Skin epidermis (tissue), 12 donors: ENCODE measurements at regions not wholly inside any gene's neighbourhood (a gene's known extent, or its start where the extent isn't known, plus 50 kb on each side); places are given as distances from the start of the nearest gene placed in this dataset.
A peak's percentile ranks its signal among the peaks of the same experiment; 100 is the strongest.

ENCODE experiments used
- H3K27ac ChIP-seq, 21 experiments: fragments of 200-600 bp; sonication (generic) in 11 of 21; one replicate each; pipeline ENCODE4 v1.5.0; 2020; ENCODE audit warnings: mild to moderate bottlenecking in 3 of 21, inconsistent platforms in 2 of 21, moderate library complexity in 2 of 21
- H3K4me3 ChIP-seq, 7 experiments: fragments of 200-600 bp; sonication (generic) in 2 of 7; one replicate each; pipeline ENCODE4 v1.5.0; 2020; ENCODE audit warnings: inconsistent platforms in 2 of 7, mild to moderate bottlenecking in 2 of 7, moderate library complexity in 1 of 7

DNA sequence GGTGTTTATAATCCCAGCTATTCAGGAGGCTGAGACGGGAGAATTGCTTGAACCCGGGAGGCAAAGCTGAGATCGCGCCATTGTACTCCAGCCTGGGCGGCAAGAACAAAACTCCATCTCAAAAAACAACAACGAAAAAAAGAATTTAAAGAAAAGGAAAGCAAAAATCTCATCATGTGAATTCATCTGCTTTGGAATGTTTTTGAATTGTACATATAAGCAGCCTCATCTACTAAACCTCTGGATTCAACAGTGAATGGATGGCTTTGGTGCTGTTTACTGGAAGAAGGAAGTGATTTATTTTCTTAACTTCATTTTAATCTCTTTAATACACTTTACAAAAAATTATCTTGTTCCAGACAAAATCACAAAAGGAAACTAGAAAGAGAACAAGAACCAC is 51.8 kb upstream of the PNRC1 start:
- Histone ChIP-seq H3K4me3 (no peak overlapping the region), H3K27ac (no peak overlapping the region)

DNA sequence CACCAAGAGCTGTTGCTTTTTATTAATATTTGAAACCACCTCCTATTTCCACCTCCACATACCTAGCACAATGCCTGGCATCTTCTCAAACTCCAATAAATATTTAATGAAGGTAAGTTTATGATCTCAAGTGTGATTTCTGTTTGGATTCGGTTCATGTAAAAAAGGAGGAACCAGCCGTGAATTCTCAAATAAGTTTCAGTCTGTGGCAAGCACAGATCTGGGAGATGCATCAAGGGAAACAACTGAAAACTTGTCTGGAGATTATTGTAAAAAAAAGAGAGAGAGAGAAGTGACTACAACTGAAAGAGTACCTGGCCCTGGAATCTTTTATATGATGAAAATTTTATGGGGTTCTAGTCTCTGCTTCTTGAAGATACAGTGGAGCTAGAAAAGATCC is 52.8 kb upstream of the PNRC1 start:
- Histone ChIP-seq H3K4me3 (no peak overlapping the region), H3K27ac (peak overlapping the region in 2 of 21 experiments; percentile 0 to 4)

DNA sequence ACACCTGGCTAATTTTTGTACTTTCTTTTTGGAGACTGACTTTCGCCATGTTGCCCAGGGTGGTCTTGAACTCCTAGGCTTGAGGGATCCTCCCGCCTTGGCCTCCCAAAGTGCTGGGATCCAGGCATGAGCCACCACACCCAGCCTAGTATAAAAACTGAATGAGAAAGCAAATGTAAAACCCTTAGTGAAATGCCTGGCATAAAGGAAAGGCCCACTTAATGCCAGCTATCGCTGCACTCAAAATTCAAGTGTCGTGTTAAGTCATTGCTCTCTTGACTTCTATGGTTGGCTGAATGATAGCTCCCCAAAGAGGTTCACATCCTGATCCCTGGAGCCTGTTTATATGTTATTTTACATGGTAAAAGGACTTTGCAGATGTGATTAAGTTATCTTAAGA is 54.4 kb upstream of the PNRC1 start:
- no peak overlapping the region for H3K4me3 ChIP-seq
- H3K27ac ChIP-seq: peak overlapping the region in 6 of 21 experiments; percentile 5 to 53 (median 30)

DNA sequence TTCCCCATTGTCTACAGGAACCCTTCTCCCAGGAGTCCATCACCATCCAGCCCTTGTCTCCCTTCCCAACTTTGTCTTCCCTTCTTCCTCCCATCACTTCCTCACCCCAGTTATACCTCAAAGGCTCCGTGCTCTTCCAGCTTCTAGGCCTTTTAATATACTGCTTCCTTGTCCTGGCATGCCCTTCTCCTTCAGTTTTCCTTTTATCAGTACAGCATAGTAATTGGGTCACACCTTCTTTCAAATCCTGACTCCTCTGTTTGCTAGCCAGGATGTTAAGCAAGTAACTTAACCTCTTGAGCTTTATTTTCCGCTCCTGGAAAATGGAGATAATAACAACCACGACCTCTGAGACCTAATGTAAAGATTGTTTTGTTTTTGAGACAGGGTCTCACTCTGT is 54.9 kb upstream of the PNRC1 start:
- H3K4me3 ChIP-seq: no peak overlapping the region
- H3K27ac ChIP-seq: peak overlapping the region in 8 of 21 experiments; percentile 5 to 61 (median 43)

DNA sequence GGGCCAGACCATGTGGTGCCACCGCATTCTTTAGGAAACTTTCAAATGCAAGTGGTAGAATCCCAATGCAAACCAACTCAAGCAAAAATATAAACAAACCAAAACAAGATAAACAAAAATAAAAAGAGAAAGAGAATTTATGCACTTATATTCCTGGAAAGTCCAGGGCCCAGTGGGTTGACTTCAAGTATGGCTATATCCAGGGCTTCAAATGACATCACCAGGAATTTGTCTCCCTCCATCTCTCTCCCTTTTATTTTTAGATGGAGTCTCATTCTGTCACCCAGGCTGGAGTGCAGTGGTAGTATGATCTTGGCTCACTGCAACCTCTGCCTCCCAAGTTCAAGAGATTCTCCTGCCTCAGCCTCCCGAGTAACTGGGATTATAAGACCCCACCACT is 56.1 kb upstream of the PNRC1 start:
- peak overlapping the region in 14 of 21 experiments; percentile 0 to 76 (median 46) for H3K27ac ChIP-seq

DNA sequence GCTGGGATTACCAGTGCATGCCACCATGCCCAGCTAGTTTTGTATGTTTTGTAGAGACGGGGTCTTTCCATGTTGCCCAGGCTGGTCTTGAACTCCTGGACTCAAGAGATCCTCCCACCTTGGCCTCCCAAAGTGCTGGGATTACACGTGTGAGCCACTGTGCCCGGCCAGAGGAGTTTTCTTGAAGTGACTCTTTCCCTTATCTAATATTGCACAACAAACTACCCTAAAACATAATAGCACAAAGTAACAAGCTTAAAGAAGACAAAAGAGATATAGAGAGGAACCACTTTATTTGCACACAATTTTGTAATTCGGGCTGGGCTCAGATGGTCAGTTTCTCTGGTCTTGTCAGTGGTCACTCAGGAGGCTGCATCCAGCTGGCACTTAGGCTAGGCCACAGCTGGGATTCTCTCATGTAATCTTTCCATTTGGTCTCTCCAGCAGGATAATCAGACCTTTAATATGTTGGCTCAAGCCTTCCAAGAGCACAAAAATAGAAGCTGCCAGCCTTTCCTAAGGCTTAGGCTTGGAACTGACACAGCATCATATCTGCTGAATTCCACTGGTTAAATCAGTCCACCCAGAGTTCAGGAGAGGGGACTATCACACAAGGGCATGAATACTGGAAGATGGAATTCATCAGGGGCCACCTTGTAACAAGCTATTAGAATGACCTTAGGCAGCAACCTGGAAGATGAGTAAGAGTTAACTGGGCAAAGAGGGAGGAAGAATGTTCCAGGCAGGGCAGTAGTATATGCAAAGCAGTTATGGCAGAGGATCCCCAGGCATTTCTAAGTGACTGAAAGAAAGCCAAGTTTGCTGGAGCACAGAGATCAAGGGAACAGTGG is 56.7 kb upstream of the PNRC1 start:
- Histone ChIP-seq H3K27ac (peak overlapping the region in 15 of 21 experiments; percentile 0 to 76 (median 44)), H3K4me3 (no peak overlapping the region)

More for the DNA sequence above, 56.1 kb upstream of the PNRC1 start:
- no peak overlapping the region for H3K4me3 ChIP-seq

GRCh38 chr6:89022798-89023197 is 57.8 kb upstream of the PNRC1 start:
- H3K4me3 ChIP-seq: no peak overlapping the region
- peak overlapping the region in 12 of 21 experiments; percentile 0 to 76 (median 62) for H3K27ac ChIP-seq

DNA sequence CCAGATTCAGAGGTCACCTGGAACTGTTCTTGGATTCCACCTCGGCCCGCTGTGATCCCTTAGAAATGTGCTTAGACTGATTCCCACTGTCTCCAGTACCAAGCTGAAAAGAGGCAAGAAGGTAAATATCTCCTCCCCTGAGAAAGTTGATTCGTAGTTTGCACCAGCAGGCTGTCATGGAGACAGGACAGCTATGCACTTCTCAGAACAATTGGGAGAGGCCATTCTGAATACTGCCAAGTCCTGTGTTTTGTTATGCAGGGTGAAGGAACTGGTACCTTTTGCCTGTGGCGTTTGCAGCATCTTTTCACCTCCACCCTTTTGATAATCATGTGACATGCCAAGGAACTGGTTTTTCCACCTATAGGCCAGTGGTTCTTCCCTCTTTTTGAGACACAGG is 58.2 kb upstream of the RNGTT start:
- peak overlapping the region in 13 of 21 experiments; percentile 22 to 73 (median 58) for H3K27ac ChIP-seq
- H3K4me3 ChIP-seq: no peak overlapping the region

- H3K27ac ChIP-seq: no peak overlapping the region
- no peak overlapping the region for H3K4me3 ChIP-seq
Measured at GRCh38 chr6:89015971-89016370, 52.6 kb upstream of the RNGTT start.

- H3K27ac ChIP-seq: no peak overlapping the region
- no peak overlapping the region for H3K4me3 ChIP-seq
Measured at GRCh38 chr6:89013438-89013837, 50.0 kb upstream of the RNGTT start.
